GM18502 (cell line): ENCODE measurements at regions not wholly inside any gene's neighbourhood (a gene's known extent, or its start where the extent isn't known, plus 50 kb on each side); places are given as distances from the start of the nearest gene placed in this dataset.

ENCODE experiments used
- ATAC-seq: cut with Tn5 transposase; IDR thresholded peaks from one replicate; pipeline ENCODE4 v1.9.1; 2021; ENCODE audit warnings: mild to moderate bottlenecking; ENCODE audit not compliant: unreplicated experiment, poor library complexity

DNA sequence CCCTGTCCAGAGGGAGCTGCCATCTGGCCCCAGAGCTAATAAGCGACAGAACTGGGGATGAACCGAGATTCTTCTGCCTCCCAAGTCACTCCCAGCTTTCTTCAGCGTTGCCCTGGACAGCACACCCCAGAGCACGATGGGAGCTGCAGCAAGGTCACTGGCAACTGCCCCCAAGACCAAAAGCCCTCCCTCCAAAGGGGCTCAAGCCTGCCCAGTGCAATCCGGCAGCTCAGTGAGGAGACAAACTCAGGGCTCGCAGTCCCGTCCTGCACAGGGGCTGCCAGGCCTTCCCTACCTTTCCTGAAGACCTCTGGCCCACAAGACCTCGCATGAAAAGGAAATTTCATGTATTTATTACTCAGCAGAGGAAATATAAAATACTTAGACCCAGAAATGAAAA is 174.8 kb downstream of the BCOR start:
- no peak for ATAC-seq

GRCh38 chrX:39927380-39927779 is 170.4 kb downstream of the BCOR start:
- ATAC-seq: no peak

- no peak for ATAC-seq
These were observed 168.9 kb downstream of the BCOR start for GRCh38 chrX:39928704-39929378.

GRCh38 chrX:39929379-39930025 is 168.3 kb downstream of the BCOR start:
- ATAC-seq: no peak

DNA sequence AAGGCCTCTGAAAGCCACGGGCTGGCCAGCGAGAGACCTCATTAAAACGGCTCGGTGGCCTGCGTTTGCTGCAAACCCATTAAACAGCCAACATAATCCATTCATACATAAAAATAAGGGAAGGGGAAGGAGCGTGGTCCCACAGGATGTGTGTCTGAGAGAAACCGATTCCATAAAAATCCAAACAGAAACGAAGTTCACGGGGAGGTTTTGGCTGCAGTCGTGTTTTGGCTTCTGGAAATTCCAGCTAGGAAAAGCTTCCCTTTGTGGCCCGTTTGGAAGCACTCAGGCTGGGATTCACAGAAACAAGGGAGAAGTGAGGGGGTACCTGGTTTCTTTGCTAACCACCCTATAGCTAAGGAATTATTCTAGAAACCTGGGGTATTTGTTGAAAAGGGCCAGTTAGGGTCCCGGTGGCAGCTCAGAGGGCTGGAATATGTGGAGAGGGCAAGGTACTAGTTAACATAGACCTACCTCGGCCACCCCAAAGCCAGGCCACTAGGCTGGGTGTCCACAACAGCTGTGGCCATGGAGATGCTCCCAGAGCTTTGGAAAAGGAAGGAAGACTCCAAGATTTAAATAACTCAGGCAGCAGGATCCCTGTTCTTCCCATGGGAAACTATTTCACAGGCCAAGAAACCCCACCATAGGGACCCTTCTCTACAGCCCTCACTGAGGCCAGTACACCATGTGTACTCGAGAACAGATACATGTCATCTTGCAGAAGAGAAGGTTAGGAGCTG is 166.8 kb downstream of the BCOR start:
- ATAC-seq: no peak

- no peak for ATAC-seq
These were observed 166.1 kb downstream of the BCOR start for GRCh38 chrX:39931529-39932282.

DNA sequence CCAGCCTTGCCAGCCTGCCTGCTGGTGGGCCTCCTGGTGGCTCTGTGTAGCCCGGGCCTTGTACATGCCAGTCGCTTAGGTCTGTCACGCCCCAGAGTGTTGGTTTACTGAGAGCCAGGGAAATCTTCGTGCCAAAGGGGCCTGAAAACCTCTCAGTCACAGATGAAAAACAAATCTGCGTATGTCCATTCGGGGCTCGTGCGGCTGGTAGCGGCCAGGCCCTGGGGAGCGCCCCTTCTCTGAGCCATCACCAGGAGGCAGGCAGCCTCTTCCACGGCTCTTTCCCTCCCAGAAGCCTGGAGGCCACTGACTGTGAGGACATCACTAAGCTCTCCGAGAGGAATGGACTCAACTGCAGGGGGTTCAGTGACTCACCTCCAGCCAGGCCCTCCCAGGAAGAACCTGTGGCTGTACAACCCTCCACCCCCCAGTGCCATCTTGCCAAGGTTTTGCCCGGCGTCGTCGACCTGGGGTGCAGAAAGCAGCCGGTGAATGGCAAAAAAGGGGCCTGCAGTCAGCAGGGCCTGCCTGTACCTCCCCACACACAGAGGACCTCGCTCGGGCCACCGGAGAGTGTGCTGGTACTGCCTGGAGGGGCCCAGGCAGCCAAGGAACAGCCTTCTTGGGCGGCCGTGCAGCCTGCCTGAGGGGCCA is 162.2 kb downstream of the BCOR start:
- ATAC-seq: no peak

DNA sequence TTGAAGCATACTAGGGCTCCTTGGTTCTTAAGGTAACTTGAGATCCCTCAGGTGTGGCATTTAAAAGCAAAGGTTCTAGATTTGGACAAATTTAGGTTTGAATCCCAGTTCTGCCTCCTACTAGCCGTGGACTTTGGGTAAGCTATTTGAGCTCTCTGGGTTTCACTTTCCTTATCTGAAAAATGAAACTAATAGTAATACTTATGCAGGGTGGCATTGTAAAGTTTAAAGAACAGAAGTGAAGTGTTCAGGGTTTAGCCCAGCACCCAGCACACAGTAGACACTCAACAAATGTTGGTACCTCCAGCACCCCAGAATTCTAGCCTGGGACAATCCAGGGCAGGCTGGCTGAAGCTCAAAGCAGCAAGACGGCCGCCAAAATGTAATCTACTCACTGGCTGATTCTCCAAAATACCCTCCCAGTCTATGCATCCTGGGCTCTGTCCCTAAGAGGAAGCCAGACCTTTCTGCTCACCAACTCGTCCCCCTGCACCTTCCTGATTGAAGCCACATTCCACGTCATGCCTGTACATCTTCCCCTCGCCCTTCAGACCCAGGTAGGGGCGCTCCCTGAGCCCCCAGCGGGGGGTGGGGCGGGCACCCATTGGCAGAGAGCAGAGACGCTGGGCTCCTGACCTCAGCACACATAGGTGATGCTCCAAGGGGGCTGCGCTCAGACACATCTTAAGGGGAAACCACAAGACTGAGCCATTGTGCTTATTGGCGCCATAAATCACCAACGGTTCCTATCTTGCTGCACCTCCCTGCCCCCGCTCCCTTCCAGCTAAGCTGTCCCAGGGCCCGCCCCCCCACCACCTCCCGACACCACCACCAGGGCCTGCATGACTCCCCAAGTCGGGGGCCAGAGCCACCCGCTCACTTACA is 160.6 kb downstream of the BCOR start:
- peak; percentile 93 for ATAC-seq

GRCh38 chrX:39938466-39938865 is 159.3 kb downstream of the BCOR start:
- ATAC-seq: no peak

DNA sequence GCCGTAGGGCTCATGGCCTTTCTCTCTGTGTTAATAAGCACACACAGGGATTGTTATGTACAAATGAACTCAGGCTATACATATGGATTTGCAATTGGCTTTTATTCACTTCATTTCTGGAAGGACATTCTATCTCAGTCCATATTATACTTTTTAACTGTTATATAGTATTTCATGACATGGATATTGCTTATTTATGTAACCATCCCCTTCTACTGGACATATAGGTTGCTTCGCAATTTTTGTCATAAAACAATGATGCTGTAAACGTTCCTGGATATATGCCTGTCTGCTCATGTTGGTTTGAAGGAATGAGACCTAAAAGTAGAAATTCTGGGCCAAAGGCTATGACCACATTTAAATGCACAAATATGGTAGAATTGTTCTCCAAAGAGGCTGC is 158.1 kb downstream of the BCOR start:
- no peak for ATAC-seq

DNA sequence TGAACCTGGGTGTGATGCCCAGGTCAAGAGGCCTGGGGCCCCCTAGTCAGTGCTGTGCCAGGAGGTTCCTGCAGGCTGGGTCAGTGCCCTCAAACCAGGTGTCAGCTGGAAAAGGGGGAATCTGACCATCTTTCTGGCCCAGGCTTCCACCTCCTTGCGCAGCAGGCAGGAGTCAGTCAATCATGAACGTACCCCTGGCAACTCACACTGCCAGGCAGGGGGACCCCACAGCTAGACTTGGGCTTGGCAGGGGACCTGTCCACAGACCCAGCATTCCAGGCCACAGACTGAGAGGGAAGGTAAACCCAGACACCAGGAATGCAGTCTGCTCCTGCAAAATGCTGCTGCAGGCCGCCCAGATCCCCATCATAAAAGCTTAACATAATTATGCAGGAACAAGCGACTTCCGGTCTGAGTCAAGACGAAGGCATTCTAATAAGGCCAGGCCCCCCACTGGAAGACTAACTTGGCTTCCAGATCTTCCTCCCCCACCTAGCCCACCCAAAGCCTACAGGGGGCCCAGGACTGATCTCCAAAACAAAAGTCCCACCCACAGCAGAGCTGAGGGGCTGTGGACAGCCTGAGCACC is 156.3 kb downstream of the BCOR start:
- ATAC-seq: no peak

- ATAC-seq: no peak
These were observed 153.3 kb downstream of the BCOR start for GRCh38 chrX:39944416-39944815.

- ATAC-seq: no peak
These were observed 152.0 kb downstream of the BCOR start for GRCh38 chrX:39945709-39946108.

GRCh38 chrX:39946822-39947221 is 150.9 kb downstream of the BCOR start:
- no peak for ATAC-seq

DNA sequence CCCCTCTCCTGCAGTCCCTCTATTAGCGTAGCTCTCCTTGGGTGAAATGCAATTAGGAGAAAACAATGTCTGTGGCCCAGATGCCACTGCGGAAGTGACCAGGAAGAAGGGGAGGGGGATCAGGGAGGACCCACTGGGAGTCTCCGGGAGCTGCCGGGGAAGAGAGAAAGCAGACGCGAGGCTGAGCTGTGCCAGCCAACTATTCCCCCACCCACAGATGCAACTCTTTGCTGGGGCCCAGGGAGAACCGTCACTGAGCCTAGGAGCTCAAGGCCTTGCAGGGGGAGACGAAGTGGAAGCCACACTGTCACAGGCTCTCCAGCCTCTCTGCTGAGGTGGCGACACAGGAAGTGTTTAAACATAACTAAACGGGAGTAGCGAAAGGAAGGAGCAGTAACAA is 149.2 kb downstream of the BCOR start:
- ATAC-seq: no peak

DNA sequence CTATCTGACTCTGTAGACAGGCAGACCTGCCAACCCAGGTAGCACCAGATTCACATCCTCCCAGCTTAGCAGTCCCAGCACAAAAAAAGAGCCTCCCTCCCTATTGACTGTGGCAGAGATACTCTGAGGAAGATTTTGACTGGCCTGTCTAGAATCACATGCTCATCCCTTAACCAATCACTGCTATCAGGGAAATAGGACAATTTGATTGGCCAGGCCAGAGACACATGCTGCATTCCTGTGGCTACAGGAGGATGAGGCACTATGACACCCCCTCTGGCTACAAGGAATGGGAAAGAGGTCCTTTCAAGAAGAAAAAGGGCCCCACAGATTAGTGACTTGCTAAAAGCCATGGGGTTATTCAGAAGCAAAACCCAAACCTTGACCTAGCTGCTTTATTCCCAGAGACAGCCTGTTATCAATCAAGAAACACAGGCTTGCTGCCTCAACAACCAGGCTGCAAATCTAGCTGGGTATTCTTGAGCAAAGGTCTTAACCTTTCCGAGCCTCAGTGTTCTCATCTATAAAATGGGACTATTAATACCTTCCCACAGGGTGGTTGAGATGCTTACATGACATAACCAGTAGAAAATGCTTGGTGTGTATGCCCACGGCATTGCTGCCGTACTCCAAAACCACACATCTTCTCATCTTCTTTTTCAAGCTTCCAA is 147.6 kb downstream of the BCOR start:
- ATAC-seq: no peak

GRCh38 chrX:39952989-39953388 is 144.8 kb downstream of the BCOR start:
- ATAC-seq: no peak

DNA sequence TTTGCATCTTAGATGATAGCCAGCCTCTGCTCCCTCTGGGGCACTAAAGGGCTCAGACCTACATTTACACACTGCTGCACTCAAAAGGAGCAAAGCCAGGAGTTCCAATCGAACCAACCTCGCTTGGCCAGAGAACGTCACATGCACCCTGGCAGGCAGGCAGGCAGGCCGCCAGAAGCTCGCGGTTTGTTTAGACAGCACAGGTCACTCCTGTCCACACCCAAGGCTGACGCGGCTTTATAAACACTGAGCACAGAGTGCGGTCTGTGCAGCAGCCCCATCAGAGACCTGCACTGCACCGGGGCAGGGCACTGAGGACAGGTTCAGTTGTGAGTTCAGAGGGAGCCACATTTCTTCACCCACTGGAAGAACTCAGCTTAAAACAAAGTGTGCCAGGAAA is 143.9 kb downstream of the BCOR start:
- ATAC-seq: no peak

- ATAC-seq: no peak
These were observed 142.9 kb downstream of the BCOR start for GRCh38 chrX:39954851-39955250.
